ENCODE measurements at regions not wholly inside any gene's neighbourhood (a gene's known extent, or its start where the extent isn't known, plus 50 kb on each side); places are given as distances from the start of the nearest gene placed in this dataset.

GRCh38 chr18:28466204-28466603, 289.3 kb upstream of the CDH2 start:
- H3K27me3 ChIP-seq (ENCODE audit: low read depth) = no peaks in the 10 kb centered on the region
- H3K4me3 ChIP-seq = no peak overlapping the region
- DNase-seq (no peak), ATAC-seq (no peak)
- intact Hi-C loops (cut with DNase I) = no loop called here
- no peaks in the 10 kb centered on the region for H3K4me1 ChIP-seq
- no peak for TF ChIP-seq CTCF (IDR thresholded peaks at IDR 0.05)
- no peaks in the 10 kb centered on the region for H3K36me3 ChIP-seq
- H3K27ac ChIP-seq = no peak overlapping the region
- H3K9me3 ChIP-seq = no peaks in the 10 kb centered on the region

GRCh38 chr18:28459587-28459986, 282.7 kb upstream of the CDH2 start:
- no peak for DNase-seq
- Histone ChIP-seq H3K27me3 (ENCODE audit: low read depth) (no peaks in the 10 kb centered on the region), H3K4me3 (no peak overlapping the region), H3K36me3 (no peaks in the 10 kb centered on the region), H3K9me3 (no peaks in the 10 kb centered on the region), H3K27ac (no peak overlapping the region), H3K4me1 (no peaks in the 10 kb centered on the region)
- intact Hi-C loops (cut with DNase I) = no loop called here
- no peak for ATAC-seq
- TF ChIP-seq CTCF (IDR thresholded peaks at IDR 0.05) = no peak

DNA sequence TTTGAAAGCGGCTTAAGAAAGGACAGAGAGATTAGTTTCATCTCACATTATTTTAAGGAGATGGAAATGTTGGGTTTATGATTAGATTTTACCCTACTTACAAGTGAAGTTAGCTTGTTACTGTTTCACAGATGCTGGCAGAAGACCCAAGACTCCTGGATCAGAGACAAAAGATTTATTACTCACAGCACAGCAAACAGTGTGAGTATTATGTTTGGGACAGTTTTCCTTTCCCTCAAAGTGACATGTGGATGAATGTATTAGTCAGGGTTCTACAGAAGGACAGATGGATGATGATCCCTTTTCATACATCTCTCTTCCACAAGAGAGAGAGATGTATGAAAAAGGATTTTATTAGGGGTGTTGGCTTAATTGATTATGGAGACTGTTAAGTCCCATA, 281.8 kb upstream of the CDH2 start:
- H3K27me3 ChIP-seq (ENCODE audit: low read depth) = no peaks in the 10 kb centered on the region
- no peak overlapping the region for H3K4me3 ChIP-seq
- DNase-seq = no peak
- TF ChIP-seq CTCF (IDR thresholded peaks at IDR 0.05) = no peak
- H3K4me1 ChIP-seq = no peaks in the 10 kb centered on the region
- ATAC-seq = no peak
- no peaks in the 10 kb centered on the region for H3K36me3 ChIP-seq
- H3K27ac ChIP-seq = no peak overlapping the region
- H3K9me3 ChIP-seq = no peaks in the 10 kb centered on the region
- intact Hi-C loops (cut with DNase I) = no loop called here

- H3K27ac ChIP-seq = no peak overlapping the region
- intact Hi-C loops (cut with DNase I) = no loop called here
- no peak for DNase-seq
- no peaks in the 10 kb centered on the region for H3K4me1 ChIP-seq
- ATAC-seq = no peak
- H3K4me3 ChIP-seq = no peak overlapping the region
- TF ChIP-seq CTCF (IDR thresholded peaks at IDR 0.05) = no peak
- no peaks in the 10 kb centered on the region for H3K27me3 ChIP-seq (ENCODE audit: low read depth)
- no peaks in the 10 kb centered on the region for H3K9me3 ChIP-seq
- H3K36me3 ChIP-seq = no peaks in the 10 kb centered on the region
Observed at GRCh38 chr18:28457784-28458183, 280.9 kb upstream of the CDH2 start.

GRCh38 chr18:28455971-28456370, 279.0 kb upstream of the CDH2 start:
- Histone ChIP-seq H3K4me1 (no peaks in the 10 kb centered on the region), H3K9me3 (no peaks in the 10 kb centered on the region), H3K36me3 (no peaks in the 10 kb centered on the region), H3K4me3 (no peak overlapping the region), H3K27ac (no peak overlapping the region), H3K27me3 (ENCODE audit: low read depth) (no peaks in the 10 kb centered on the region)
- intact Hi-C loops (cut with DNase I) = no loop called here
- TF ChIP-seq CTCF (IDR thresholded peaks at IDR 0.05) = no peak
- ATAC-seq = no peak
- DNase-seq = no peak

DNA sequence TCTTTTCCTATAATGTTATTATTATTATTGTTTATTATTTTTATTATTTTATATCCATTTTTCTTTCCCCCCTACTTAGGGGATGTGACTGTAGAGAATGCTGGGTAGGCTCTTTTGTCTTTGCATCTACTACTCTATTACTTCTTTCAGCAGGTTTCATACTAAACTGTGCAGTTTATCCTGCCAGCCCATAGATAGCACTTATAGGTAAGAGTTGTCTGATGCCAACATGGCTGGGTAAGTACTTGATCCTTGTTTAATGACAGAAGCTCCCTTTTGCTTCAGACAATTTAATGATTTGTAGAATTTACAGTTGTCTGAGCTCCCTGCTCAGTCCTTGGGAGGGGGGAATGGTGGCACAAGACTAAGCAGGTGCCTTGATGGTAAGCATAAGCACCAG, 262.9 kb upstream of the CDH2 start:
- no peak for ATAC-seq

More for the DNA sequence above, 262.9 kb upstream of the CDH2 start:
- H3K4me3 ChIP-seq = no peak overlapping the region
- H3K9me3 ChIP-seq = no peaks in the 10 kb centered on the region
- no peak for TF ChIP-seq CTCF (IDR thresholded peaks at IDR 0.05)
- intact Hi-C loops (cut with DNase I) = no loop called here
- no peak for DNase-seq
- no peak overlapping the region for H3K27ac ChIP-seq
- no peaks in the 10 kb centered on the region for H3K4me1 ChIP-seq
- no peaks in the 10 kb centered on the region for H3K27me3 ChIP-seq (ENCODE audit: low read depth)
- H3K36me3 ChIP-seq = no peaks in the 10 kb centered on the region

Data from lower lobe of right lung (tissue), 2 donors.